ENCODE measurements at regions not wholly inside any gene's neighbourhood (a gene's known extent, or its start where the extent isn't known, plus 50 kb on each side); places are given as distances from the start of the nearest gene placed in this dataset.

- TF ChIP-seq CTCF (IDR thresholded peaks at IDR 0.05): no peak
- no peak for TF ChIP-seq POLR2A (IDR thresholded peaks at IDR 0.05)
These were observed 84.9 kb downstream of the ACKR3 start for GRCh38 chr2:236654496-236654895.
